Gastrocnemius medialis (tissue), 4 donors: ENCODE measurements at regions not wholly inside any gene's neighbourhood (a gene's known extent, or its start where the extent isn't known, plus 50 kb on each side); places are given as distances from the start of the nearest gene placed in this dataset.

ENCODE experiments used
- CTCF ChIP-seq, 5 experiments: fragments of 450-650 bp in 3 of 5; fragments of 200-600 bp in 2 of 5; sonication (generic) in 2 of 5; IDR thresholded peaks in 4 of 5; conservative IDR thresholded peaks in 1 of 5; 1 replicate in 4 of 5; 2 replicates in 1 of 5; pipeline ENCODE4 v1.5.1; 2016 to 2019; ENCODE audit warnings: antibody characterized with exemption in 5 of 5, mild to moderate bottlenecking in 3 of 5, moderate library complexity in 3 of 5
- POLR2A ChIP-seq, 2 donors: fragments of 450-650 bp; IDR thresholded peaks; one replicate each; pipeline ENCODE4 v1.6.1; 2017; ENCODE audit warnings: antibody characterized with exemption in 2 of 2, mild to moderate bottlenecking in 2 of 2, moderate library complexity in 2 of 2

DNA sequence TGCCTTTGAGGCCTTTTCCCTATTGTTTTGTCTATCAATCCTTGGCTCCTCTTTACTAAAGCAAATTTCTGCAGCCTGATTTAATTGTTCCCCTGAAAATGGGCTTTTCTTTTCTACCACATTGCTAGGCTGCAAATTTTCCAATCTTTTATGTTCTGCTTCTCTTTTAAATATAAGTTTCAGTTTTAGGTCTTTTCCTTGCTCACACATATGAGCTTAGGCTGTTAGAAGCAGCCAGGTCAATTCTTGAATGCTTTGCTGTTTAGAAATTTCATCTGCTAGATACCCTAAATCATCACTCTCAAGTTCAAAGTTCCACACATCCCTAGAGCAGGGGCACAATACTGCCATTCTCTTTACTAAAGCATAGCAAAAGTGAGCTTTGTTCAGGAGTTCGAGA, 159.6 kb downstream of the ARL4A start:
- TF ChIP-seq CTCF (IDR thresholded peaks at IDR 0.05 in 4 of 5, conservative IDR thresholded peaks at IDR 0.05 in 1 of 5) (no peak), POLR2A (IDR thresholded peaks at IDR 0.05) (no peak)
